ENCODE measurements at regions not wholly inside any gene's neighbourhood (a gene's known extent, or its start where the extent isn't known, plus 50 kb on each side); places are given as distances from the start of the nearest gene placed in this dataset.
"Not testable (repeated sequence)": the region's sequence is repeated elsewhere in the genome, so short reads cannot be mapped to it uniquely, and the experiment has no call there.

- peaks cover 19% of the 10 kb centered on the region for H3K4me1 Mint-ChIP-seq
- not testable (repeated sequence) for H3K4me3 Mint-ChIP-seq; H3K27me3 Mint-ChIP-seq; H3K36me3 Mint-ChIP-seq (ENCODE audit: insufficient read depth); ATAC-seq (replicated peaks; ENCODE audit: extremely low read depth, poor library complexity, severe bottlenecking); H3K9me3 Mint-ChIP-seq; H3K27ac Mint-ChIP-seq (ENCODE audit: low read depth); DNase-seq (ENCODE audit: low spot score in 2 of 2)
These were observed 111.3 kb downstream of the NPIPB11 start for GRCh38 chr16:29294951-29295795.

GRCh38 chr16:29294400-29294933, 112.0 kb downstream of the NPIPB11 start:
- H3K36me3 Mint-ChIP-seq (ENCODE audit: insufficient read depth); ATAC-seq (replicated peaks; ENCODE audit: extremely low read depth, poor library complexity, severe bottlenecking); H3K27ac Mint-ChIP-seq (ENCODE audit: low read depth); H3K27me3 Mint-ChIP-seq; DNase-seq (ENCODE audit: low spot score in 2 of 2); H3K4me3 Mint-ChIP-seq; H3K9me3 Mint-ChIP-seq: not testable (repeated sequence)
- peaks cover 19% of the 10 kb centered on the region for H3K4me1 Mint-ChIP-seq

GRCh38 chr16:29293545-29293944, 113.0 kb downstream of the NPIPB11 start:
- ATAC-seq (replicated peaks; ENCODE audit: extremely low read depth, poor library complexity, severe bottlenecking); H3K36me3 Mint-ChIP-seq (ENCODE audit: insufficient read depth); H3K27ac Mint-ChIP-seq (ENCODE audit: low read depth); H3K4me3 Mint-ChIP-seq; H3K9me3 Mint-ChIP-seq; H3K27me3 Mint-ChIP-seq; DNase-seq (ENCODE audit: low spot score in 2 of 2): not testable (repeated sequence)
- H3K4me1 Mint-ChIP-seq: peaks cover 15% of the 10 kb centered on the region

GRCh38 chr16:29292952-29293471, 113.5 kb downstream of the NPIPB11 start:
- H3K27me3 Mint-ChIP-seq: not testable (repeated sequence)

GRCh38 chr16:29291329-29292271, 114.9 kb downstream of the NPIPB11 start:
- not testable (repeated sequence) for H3K27ac Mint-ChIP-seq (ENCODE audit: low read depth); H3K36me3 Mint-ChIP-seq (ENCODE audit: insufficient read depth); H3K27me3 Mint-ChIP-seq; H3K9me3 Mint-ChIP-seq
- ATAC-seq (replicated peaks; ENCODE audit: extremely low read depth, poor library complexity, severe bottlenecking) (peak; percentile 63), DNase-seq (ENCODE audit: low spot score in 2 of 2) (peak in 1 of 2 donors; percentile 14)
- Mint-ChIP-seq H3K4me1 (peaks cover 14% of the 10 kb centered on the region), H3K4me3 (peak overlapping the region; percentile 45)

More at GRCh38 chr16:29292952-29293471, 113.5 kb downstream of the NPIPB11 start:
- H3K36me3 Mint-ChIP-seq (ENCODE audit: insufficient read depth); H3K4me3 Mint-ChIP-seq; ATAC-seq (replicated peaks; ENCODE audit: extremely low read depth, poor library complexity, severe bottlenecking); DNase-seq (ENCODE audit: low spot score in 2 of 2); H3K27ac Mint-ChIP-seq (ENCODE audit: low read depth); H3K9me3 Mint-ChIP-seq: not testable (repeated sequence)
- peaks cover 15% of the 10 kb centered on the region for H3K4me1 Mint-ChIP-seq

- H3K4me3 Mint-ChIP-seq: peak overlapping the region; percentile 45
- no peaks in the 10 kb centered on the region for H3K9me3 Mint-ChIP-seq
- ATAC-seq (replicated peaks; ENCODE audit: extremely low read depth, poor library complexity, severe bottlenecking) (peak; percentile 83), DNase-seq (ENCODE audit: low spot score in 2 of 2) (peak; percentile 34 to 35)
- no peaks in the 10 kb centered on the region for H3K27me3 Mint-ChIP-seq
- peak overlapping the region; percentile 32 for H3K27ac Mint-ChIP-seq (ENCODE audit: low read depth)
- peaks cover 16% of the 10 kb centered on the region for H3K4me1 Mint-ChIP-seq
- no peaks in the 10 kb centered on the region for H3K36me3 Mint-ChIP-seq (ENCODE audit: insufficient read depth)
These were observed 115.8 kb downstream of the NPIPB11 start for GRCh38 chr16:29290631-29291247.

- H3K27ac Mint-ChIP-seq (ENCODE audit: low read depth); ATAC-seq (replicated peaks; ENCODE audit: extremely low read depth, poor library complexity, severe bottlenecking); DNase-seq (ENCODE audit: low spot score in 2 of 2); H3K9me3 Mint-ChIP-seq; H3K36me3 Mint-ChIP-seq (ENCODE audit: insufficient read depth); H3K4me3 Mint-ChIP-seq; H3K27me3 Mint-ChIP-seq: not testable (repeated sequence)
- peaks cover 16% of the 10 kb centered on the region for H3K4me1 Mint-ChIP-seq
These were observed 116.8 kb downstream of the NPIPB11 start for GRCh38 chr16:29289516-29290239.

- not testable (repeated sequence) for H3K27ac Mint-ChIP-seq (ENCODE audit: low read depth); H3K27me3 Mint-ChIP-seq; H3K36me3 Mint-ChIP-seq (ENCODE audit: insufficient read depth); ATAC-seq (replicated peaks; ENCODE audit: extremely low read depth, poor library complexity, severe bottlenecking); H3K4me3 Mint-ChIP-seq; H3K9me3 Mint-ChIP-seq; DNase-seq (ENCODE audit: low spot score in 2 of 2)
- peaks cover 16% of the 10 kb centered on the region for H3K4me1 Mint-ChIP-seq
These were observed 117.6 kb downstream of the NPIPB11 start for GRCh38 chr16:29288711-29289474.

- peaks cover 16% of the 10 kb centered on the region for H3K4me1 Mint-ChIP-seq
- H3K36me3 Mint-ChIP-seq (ENCODE audit: insufficient read depth); H3K9me3 Mint-ChIP-seq; DNase-seq (ENCODE audit: low spot score in 2 of 2); ATAC-seq (replicated peaks; ENCODE audit: extremely low read depth, poor library complexity, severe bottlenecking); H3K4me3 Mint-ChIP-seq; H3K27me3 Mint-ChIP-seq; H3K27ac Mint-ChIP-seq (ENCODE audit: low read depth): not testable (repeated sequence)
These were observed 118.5 kb downstream of the NPIPB11 start for GRCh38 chr16:29287871-29288535.

- H3K9me3 Mint-ChIP-seq; H3K36me3 Mint-ChIP-seq (ENCODE audit: insufficient read depth); H3K4me3 Mint-ChIP-seq; DNase-seq (ENCODE audit: low spot score in 2 of 2); H3K27me3 Mint-ChIP-seq; ATAC-seq (replicated peaks; ENCODE audit: extremely low read depth, poor library complexity, severe bottlenecking); H3K27ac Mint-ChIP-seq (ENCODE audit: low read depth): not testable (repeated sequence)
- peaks cover 15% of the 10 kb centered on the region for H3K4me1 Mint-ChIP-seq
These were observed 119.3 kb downstream of the NPIPB11 start for GRCh38 chr16:29287246-29287645.

- ATAC-seq (replicated peaks; ENCODE audit: extremely low read depth, poor library complexity, severe bottlenecking); DNase-seq (ENCODE audit: low spot score in 2 of 2); H3K36me3 Mint-ChIP-seq (ENCODE audit: insufficient read depth); H3K9me3 Mint-ChIP-seq; H3K27ac Mint-ChIP-seq (ENCODE audit: low read depth); H3K27me3 Mint-ChIP-seq; H3K4me3 Mint-ChIP-seq: not testable (repeated sequence)
- peaks cover 11% of the 10 kb centered on the region for H3K4me1 Mint-ChIP-seq
These were observed 119.7 kb downstream of the NPIPB11 start for GRCh38 chr16:29286796-29287195.
